ENCODE measurements at regions not wholly inside any gene's neighbourhood (a gene's known extent, or its start where the extent isn't known, plus 50 kb on each side); places are given as distances from the start of the nearest gene placed in this dataset.

DNA sequence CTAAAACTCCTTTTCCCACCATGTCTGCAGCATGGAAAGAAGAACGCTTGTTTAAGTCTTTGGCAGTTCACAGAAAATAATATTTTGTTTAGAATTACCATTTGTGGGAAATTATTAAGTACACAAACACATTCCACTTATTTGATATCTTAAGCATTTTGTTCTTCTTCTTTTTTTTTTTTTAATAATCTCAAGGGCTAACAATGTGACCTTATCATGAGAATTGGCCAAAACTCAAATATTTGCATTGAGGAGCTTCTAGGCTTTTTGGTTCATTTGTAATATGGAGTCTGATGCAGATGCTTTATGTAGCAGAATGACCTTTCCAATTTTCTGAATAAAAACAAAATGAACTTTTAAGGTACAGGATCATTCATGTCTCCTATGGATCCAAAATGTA, 555.0 kb downstream of the ZEB2 start:
- TF ChIP-seq, protein P1, sequence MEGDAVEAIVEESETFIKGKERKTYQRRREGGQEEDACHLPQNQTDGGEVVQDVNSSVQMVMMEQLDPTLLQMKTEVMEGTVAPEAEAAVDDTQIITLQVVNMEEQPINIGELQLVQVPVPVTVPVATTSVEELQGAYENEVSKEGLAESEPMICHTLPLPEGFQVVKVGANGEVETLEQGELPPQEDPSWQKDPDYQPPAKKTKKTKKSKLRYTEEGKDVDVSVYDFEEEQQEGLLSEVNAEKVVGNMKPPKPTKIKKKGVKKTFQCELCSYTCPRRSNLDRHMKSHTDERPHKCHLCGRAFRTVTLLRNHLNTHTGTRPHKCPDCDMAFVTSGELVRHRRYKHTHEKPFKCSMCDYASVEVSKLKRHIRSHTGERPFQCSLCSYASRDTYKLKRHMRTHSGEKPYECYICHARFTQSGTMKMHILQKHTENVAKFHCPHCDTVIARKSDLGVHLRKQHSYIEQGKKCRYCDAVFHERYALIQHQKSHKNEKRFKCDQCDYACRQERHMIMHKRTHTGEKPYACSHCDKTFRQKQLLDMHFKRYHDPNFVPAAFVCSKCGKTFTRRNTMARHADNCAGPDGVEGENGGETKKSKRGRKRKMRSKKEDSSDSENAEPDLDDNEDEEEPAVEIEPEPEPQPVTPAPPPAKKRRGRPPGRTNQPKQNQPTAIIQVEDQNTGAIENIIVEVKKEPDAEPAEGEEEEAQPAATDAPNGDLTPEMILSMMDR (conservative IDR thresholded peaks at IDR 0.05): no peak
- TF ChIP-seq ZFX (IDR thresholded peaks at IDR 0.05): no peak

All from C4-2B (cell line).